H1 (cell line): ENCODE measurements at regions not wholly inside any gene's neighbourhood (a gene's known extent, or its start where the extent isn't known, plus 50 kb on each side); places are given as distances from the start of the nearest gene placed in this dataset.

Experiments used
- CTCF ChIA-PET: fragments of 300-600 bp; sonication (Branson Sonifier 250); formaldehyde crosslinking; loops from one replicate; lab custom pipeline; 2021; ENCODE audit not compliant: partially characterized antibody; lab: Charles Lee
- POLR2A ChIA-PET: fragments of 300-600 bp; sonication (Branson Sonifier 250); formaldehyde crosslinking; loops from one replicate; lab custom pipeline; 2021; ENCODE audit warnings: inconsistent platforms; ENCODE audit not compliant: partially characterized antibody; lab: Charles Lee
- DNase-seq, 2 experiments: peaks; one replicate each; pipeline versions ENCODE4 v3.0.0 to v3.0.0-alpha.2; 2010 to 2022; ENCODE audit warnings: low spot score in 2 of 2, low read depth in 1 of 2, mixed read lengths in 1 of 2
- FAIRE-seq: peaks from 2 replicates; lab custom pipeline; 2011; peaks lifted over from hg19 to GRCh38; lab: Jason Lieb, UNC
- H2AFZ ChIP-seq: 2 replicates; pipeline ENCODE4 v1.8.1; 2012; ENCODE audit warnings: low read length, inconsistent platforms
- H2AK5ac ChIP-seq: 2 replicates; pipeline ENCODE4 v1.6.1; 2013; ENCODE audit warnings: low read depth, low read length
- H2BK120ac ChIP-seq: replicated peaks from 2 replicates; pipeline ENCODE3; 2013; ENCODE audit warnings: low read depth, low read length, inconsistent platforms
- H2BK12ac ChIP-seq: 2 replicates; pipeline ENCODE4 v1.6.1; 2013; ENCODE audit warnings: low read depth, low read length
- H2BK15ac ChIP-seq: 2 replicates; pipeline ENCODE4 v1.6.1; 2013; ENCODE audit warnings: low read length
- H2BK20ac ChIP-seq: 2 replicates; pipeline ENCODE4 v1.6.1; 2013; ENCODE audit warnings: low read length
- H2BK5ac ChIP-seq: 2 replicates; pipeline ENCODE4 v1.6.1; 2013; ENCODE audit warnings: low read depth, low read length
- H3K14ac ChIP-seq: 2 replicates; pipeline ENCODE4 v1.6.1; 2013; ENCODE audit warnings: inconsistent platforms; ENCODE audit not compliant: insufficient read length
- H3K18ac ChIP-seq: 2 replicates; pipeline ENCODE4 v1.6.1; 2013; ENCODE audit warnings: low read length; ENCODE audit errors: extremely low read depth
- H3K23ac ChIP-seq: 2 replicates; pipeline ENCODE4 v1.6.1; 2013; ENCODE audit warnings: inconsistent platforms; ENCODE audit not compliant: insufficient read length
- H3K23me2 ChIP-seq: 2 replicates; pipeline ENCODE4 v1.6.1; 2013; ENCODE audit warnings: low read depth, low read length
- H3K27ac ChIP-seq: 2 replicates; pipeline ENCODE4 v1.6.1; 2011; ENCODE audit warnings: low read depth, low read length, inconsistent platforms
- H3K27me3 ChIP-seq, 4 experiments: replicated peaks in 1 of 4; 1 replicate in 1 of 4; 2 replicates in 3 of 4; pipeline versions ENCODE4 v1.6.1 to v1.8.1; 2011 to 2013; ENCODE audit warnings: low read length in 3 of 4, mild to moderate bottlenecking in 3 of 4, inconsistent platforms in 2 of 4, mixed read lengths in 2 of 4, moderate library complexity in 1 of 4; ENCODE audit not compliant: control insufficient read depth in 3 of 4, insufficient read depth in 3 of 4; ENCODE audit errors: extremely low read depth in 1 of 4
- H3K36me3 ChIP-seq, 4 experiments: 2 replicates each; pipeline versions ENCODE4 v1.6.1 to v1.8.1; 2011 to 2013; ENCODE audit warnings: mild to moderate bottlenecking in 4 of 4, low read length in 3 of 4, moderate library complexity in 2 of 4, control low read depth in 1 of 4, inconsistent platforms in 1 of 4; ENCODE audit not compliant: insufficient read depth in 4 of 4, control insufficient read depth in 2 of 4
- H3K4ac ChIP-seq: replicated peaks from 2 replicates; pipeline ENCODE3; 2013; ENCODE audit warnings: low read length, low read depth, mixed read lengths, inconsistent platforms; ENCODE audit not compliant: insufficient read length
- H3K4me1 ChIP-seq, 4 experiments: replicated peaks in 1 of 4; 1 replicate in 1 of 4; 2 replicates in 3 of 4; pipeline versions ENCODE4 v1.6.1 to v1.8.1; 2011 to 2013; ENCODE audit warnings: low read length in 3 of 4, inconsistent platforms in 2 of 4, mixed read lengths in 1 of 4; ENCODE audit not compliant: insufficient read depth in 4 of 4, control insufficient read depth in 3 of 4
- H3K4me2 ChIP-seq, 2 experiments: 2 replicates each; pipeline versions ENCODE4 v1.6.1 to v1.8.1; 2011 to 2013; ENCODE audit warnings: low read depth in 2 of 2, low read length in 2 of 2, control low read depth in 1 of 2, inconsistent platforms in 1 of 2, mild to moderate bottlenecking in 1 of 2; ENCODE audit not compliant: insufficient read depth in 1 of 2
- H3K4me3 ChIP-seq, 4 experiments: fragments of 200-600, 300-600 bp in 1 of 4; sonication (generic), shearing (Covaris generic), sonication (Bioruptor Twin) in 1 of 4; 2 replicates each; pipeline versions ENCODE4 v1.5.1 to v1.8.1; 2011 to 2016; ENCODE audit warnings: low read length in 4 of 4, low read depth in 3 of 4, control low read depth in 2 of 4, inconsistent platforms in 2 of 4, mild to moderate bottlenecking in 2 of 4, mixed read lengths in 1 of 4, moderate library complexity in 1 of 4; ENCODE audit not compliant: insufficient read depth in 2 of 4; ENCODE audit errors: extremely low read depth in 1 of 4
- H3K56ac ChIP-seq: replicated peaks from 2 replicates; pipeline ENCODE3; 2013; ENCODE audit warnings: low read depth, mild to moderate bottlenecking, mixed read lengths, low read length, inconsistent platforms; ENCODE audit not compliant: insufficient read length
- H3K79me1 ChIP-seq: 2 replicates; pipeline ENCODE4 v1.6.1; 2013; ENCODE audit warnings: low read depth, low read length, control low read depth
- H3K79me2 ChIP-seq, 2 experiments: 2 replicates each; pipeline versions ENCODE4 v1.6.1 to v1.8.1; 2012 to 2013; ENCODE audit warnings: low read length in 2 of 2, mild to moderate bottlenecking in 2 of 2, inconsistent platforms in 1 of 2; ENCODE audit not compliant: insufficient read depth in 2 of 2, control insufficient read depth in 1 of 2
- H3K9ac ChIP-seq, 4 experiments: replicated peaks in 1 of 4; 1 replicate in 1 of 4; 2 replicates in 3 of 4; pipeline versions ENCODE4 v1.6.1 to v1.8.1; 2011 to 2013; ENCODE audit warnings: low read depth in 3 of 4, low read length in 3 of 4, control low read depth in 2 of 4, mild to moderate bottlenecking in 2 of 4, moderate library complexity in 2 of 4, inconsistent platforms in 1 of 4; ENCODE audit errors: extremely low read depth in 1 of 4
- H3K9me3 ChIP-seq, 2 experiments: 2 replicates each; pipeline versions ENCODE4 v1.6.1 to v1.8.1; 2012 to 2013; ENCODE audit warnings: mild to moderate bottlenecking in 2 of 2, moderate library complexity in 2 of 2, control low read depth in 1 of 2, inconsistent platforms in 1 of 2, low read depth in 1 of 2, low read length in 1 of 2, mixed read lengths in 1 of 2; ENCODE audit not compliant: insufficient read depth in 2 of 2
- H4K20me1 ChIP-seq, 2 experiments: replicated peaks in 1 of 2; 2 replicates each; pipeline versions ENCODE3 to v1.8.1; 2011 to 2013; ENCODE audit warnings: inconsistent platforms in 2 of 2, low read length in 2 of 2, mild to moderate bottlenecking in 1 of 2; ENCODE audit not compliant: insufficient read depth in 2 of 2, control insufficient read depth in 1 of 2
- H4K5ac ChIP-seq: 2 replicates; pipeline ENCODE4 v1.6.1; 2013; ENCODE audit warnings: low read length, low read depth, mixed read lengths, inconsistent platforms; ENCODE audit not compliant: insufficient read length
- H4K8ac ChIP-seq: 2 replicates; pipeline ENCODE4 v1.8.0; 2013; ENCODE audit warnings: mild to moderate bottlenecking, moderate library complexity, low read length, inconsistent platforms; ENCODE audit not compliant: insufficient read depth; ENCODE audit errors: extremely low read depth
- H4K91ac ChIP-seq: replicated peaks from 2 replicates; pipeline ENCODE3; 2013; ENCODE audit warnings: low read length, mixed read lengths, inconsistent platforms; ENCODE audit not compliant: insufficient read length
- CTCF ChIP-seq, 3 experiments: IDR thresholded peaks; 1 replicate in 2 of 3; 2 replicates in 1 of 3; pipeline versions ENCODE4 v1.5.1 to v1.6.1; 2011; ENCODE audit warnings: low read length in 3 of 3, mild to moderate bottlenecking in 3 of 3, inconsistent platforms in 2 of 3, low read depth in 1 of 3, moderate library complexity in 1 of 3; ENCODE audit not compliant: insufficient read depth in 1 of 3; ENCODE audit errors: control extremely low read depth in 1 of 3
- EGR1 ChIP-seq: IDR thresholded peaks from 2 replicates; pipeline ENCODE4 v1.6.1; 2011; ENCODE audit warnings: low read depth, low read length, borderline replicate concordance
- PHF8 ChIP-seq: fragments of 200-600 bp; sonication (generic); conservative IDR thresholded peaks from 2 replicates; pipeline ENCODE4 v1.7.1; 2012; ENCODE audit warnings: low read depth, mild to moderate bottlenecking, inconsistent platforms, low read length, moderate library complexity
- TAF7 ChIP-seq: optimal IDR thresholded peaks from 2 replicates; pipeline ENCODE3; 2011; ENCODE audit warnings: low read depth, mild to moderate bottlenecking, inconsistent platforms, low read length, moderate library complexity, borderline replicate concordance
- USF2 ChIP-seq: IDR thresholded peaks from 2 replicates; pipeline ENCODE4 v1.6.1; 2011; ENCODE audit warnings: low read length, improper control_type of control experiment
- WGBS, 2 experiments: shearing (Covaris generic) in 1 of 2; methylation state at CpG; one replicate each; pipeline versions ENCODE4 v1.1.6 to v1.1.7; 2013 to 2015; ENCODE audit warnings: low lambda C conversion rate in 2 of 2, mixed read lengths in 2 of 2, inconsistent platforms in 1 of 2, low coverage in 1 of 2, missing lambda C conversion rate in 1 of 2; ENCODE audit not compliant: insufficient replicate concordance in 2 of 2, insufficient coverage in 1 of 2, insufficient read length in 1 of 2; ENCODE audit errors: extremely low coverage in 1 of 2, missing lambda C conversion rate in 1 of 2; 5-methylcytosine and 5-hydroxymethylcytosine counted together

- no peak overlapping the region for H3K56ac ChIP-seq
- H2AK5ac ChIP-seq: no peak overlapping the region
- no peak overlapping the region for H3K14ac ChIP-seq
- H3K4ac ChIP-seq: no peak overlapping the region
- POLR2A ChIA-PET: no interaction called here
- no peak overlapping the region for H4K5ac ChIP-seq
- no peak overlapping the region for H2BK20ac ChIP-seq
- no peak for TF ChIP-seq PHF8
- TF ChIP-seq EGR1: no peak
- no peak for TF ChIP-seq TAF7
- TF ChIP-seq CTCF (IDR thresholded peaks at IDR 0.05; ENCODE audit: control extremely low read depth in 1 of 3, insufficient read depth in 1 of 3, low read depth in 1 of 3, low read length in 3 of 3): no peak
- TF ChIP-seq USF2: no peak
- TF ChIP-seq, all 59 proteins: peak for 0
- Histone ChIP-seq H4K91ac (no peak overlapping the region), H3K23me2 (no peaks in the 10 kb centered on the region; the same call in 1 of the 2 replicates), H2AFZ (no peak overlapping the region), H3K27ac (no peak overlapping the region), H3K4me1 (peaks cover 0 to 11% (median 1%) of the 10 kb centered on the region in 4 experiments; a peak in 2 of 7 replicates), H3K27me3 (no peaks in the 10 kb centered on the region; a peak in 1 of 7 replicates), H4K20me1 (no peaks in the 10 kb centered on the region), H3K18ac (no peak overlapping the region), H2BK5ac (no peak overlapping the region), H3K9ac (no peak overlapping the region), H3K79me1 (no peaks in the 10 kb centered on the region), H2BK120ac (no peak overlapping the region), H3K23ac (no peak overlapping the region), H3K9me3 (peaks cover 2 to 4% of the 10 kb centered on the region in 2 experiments; a peak in 2 of 4 replicates), H3K79me2 (no peaks in the 10 kb centered on the region), H3K36me3 (no peaks in the 10 kb centered on the region), H2BK15ac (no peak overlapping the region), H4K8ac (no peak overlapping the region), H3K4me2 (no peak overlapping the region), H2BK12ac (no peak overlapping the region), H3K4me3 (no peak overlapping the region)
- DNase-seq: no peak
- CTCF ChIA-PET: no interaction called here
- 92% methylated on average over 4 of the region's 4 CpGs; no CpG with 5 or more reads in 1 of the 2 experiments for WGBS, 2 experiments
- FAIRE-seq: no peak
Measured at GRCh38 chr1:112772781-112773180, 57.6 kb upstream of the PPM1J start.
